MM.1S (cell line): ENCODE measurements at regions not wholly inside any gene's neighbourhood (a gene's known extent, or its start where the extent isn't known, plus 50 kb on each side); places are given as distances from the start of the nearest gene placed in this dataset.
"Not testable (repeated sequence)": the region's sequence is repeated elsewhere in the genome, so short reads cannot be mapped to it uniquely, and the experiment has no call there.

Source experiments
- DNase-seq: peaks from one replicate; pipeline ENCODE4 v3.0.0-alpha.2; 2015
- H2AFZ ChIP-seq: fragments of 300-600 bp; sonication (generic); 2 replicates; pipeline ENCODE4 v1.6.0; 2016; ENCODE audit warnings: antibody characterized with exemption, low read length
- H3F3A ChIP-seq: fragments of 300-600 bp; sonication (generic); 2 replicates; pipeline ENCODE4 v1.6.1; 2016; ENCODE audit warnings: mild to moderate bottlenecking, antibody characterized with exemption, low read length, moderate library complexity, mixed read lengths; ENCODE audit not compliant: insufficient read depth
- H3K27ac ChIP-seq: fragments of 300-600 bp; sonication (generic); 2 replicates; pipeline ENCODE4 v1.5.1; 2016; ENCODE audit warnings: mild to moderate bottlenecking, low read length
- H3K27me3 ChIP-seq: fragments of 300-600 bp; sonication (generic); replicated peaks from 2 replicates; pipeline ENCODE4 v1.6.0; 2016; ENCODE audit warnings: low read length; ENCODE audit not compliant: insufficient read depth
- H3K36me3 ChIP-seq: fragments of 300-600 bp; sonication (generic); replicated peaks from 2 replicates; pipeline ENCODE4 v1.6.1; 2016; ENCODE audit warnings: mild to moderate bottlenecking, low read length, mixed read lengths; ENCODE audit not compliant: insufficient read depth
- H3K4me1 ChIP-seq: fragments of 300-600 bp; sonication (generic); 2 replicates; pipeline ENCODE4 v1.6.1; 2016; ENCODE audit warnings: low read length, mixed read lengths
- H3K4me2 ChIP-seq: fragments of 300-600 bp; sonication (generic); 2 replicates; pipeline ENCODE4 v1.6.0; 2016; ENCODE audit warnings: low read depth, low read length
- H3K4me3 ChIP-seq: fragments of 300-600 bp; sonication (generic); 2 replicates; pipeline ENCODE4 v1.5.1; 2016; ENCODE audit warnings: low read length, mixed read lengths
- H3K79me2 ChIP-seq: fragments of 300-600 bp; sonication (generic); 2 replicates; pipeline ENCODE4 v1.6.1; 2016; ENCODE audit warnings: mixed run types, low read length, mixed read lengths
- H3K9ac ChIP-seq: fragments of 300-600 bp; sonication (generic); 2 replicates; pipeline ENCODE4 v1.6.1; 2016; ENCODE audit warnings: low read length, mixed read lengths
- H3K9me2 ChIP-seq: fragments of 300-600 bp; sonication (generic); replicated peaks from 2 replicates; pipeline ENCODE4 v1.6.1; 2016; ENCODE audit warnings: mild to moderate bottlenecking, low read length, mixed read lengths; ENCODE audit not compliant: insufficient read depth
- H3K9me3 ChIP-seq: fragments of 300-600 bp; sonication (generic); replicated peaks from 2 replicates; pipeline ENCODE4 v1.6.1; 2016; ENCODE audit warnings: mild to moderate bottlenecking, low read length, mixed read lengths; ENCODE audit not compliant: insufficient read depth
- H4K20me1 ChIP-seq: fragments of 300-600 bp; sonication (generic); 2 replicates; pipeline ENCODE4 v1.6.1; 2016; ENCODE audit warnings: mild to moderate bottlenecking, low read length, moderate library complexity, mixed read lengths; ENCODE audit not compliant: insufficient read depth
- EZH2 ChIP-seq: fragments of 300-600 bp; sonication (generic); optimal IDR thresholded peaks from 2 replicates; pipeline ENCODE3; 2017; ENCODE audit warnings: low read depth, mild to moderate bottlenecking, antibody characterized with exemption, low read length, mixed read lengths
- EZH2phosphoT487 ChIP-seq: fragments of 300-600 bp; sonication (generic); IDR thresholded peaks from 2 replicates; pipeline ENCODE4 v1.6.1; 2018; ENCODE audit warnings: antibody characterized with exemption, low read length
- TF ChIP-seq, protein P1 (sequence below): fragments of 300-600 bp; sonication (generic); IDR thresholded peaks from 2 replicates; pipeline ENCODE4 v1.5.1; 2016; ENCODE audit warnings: antibody characterized with exemption, low read length, mixed read lengths

DNA sequence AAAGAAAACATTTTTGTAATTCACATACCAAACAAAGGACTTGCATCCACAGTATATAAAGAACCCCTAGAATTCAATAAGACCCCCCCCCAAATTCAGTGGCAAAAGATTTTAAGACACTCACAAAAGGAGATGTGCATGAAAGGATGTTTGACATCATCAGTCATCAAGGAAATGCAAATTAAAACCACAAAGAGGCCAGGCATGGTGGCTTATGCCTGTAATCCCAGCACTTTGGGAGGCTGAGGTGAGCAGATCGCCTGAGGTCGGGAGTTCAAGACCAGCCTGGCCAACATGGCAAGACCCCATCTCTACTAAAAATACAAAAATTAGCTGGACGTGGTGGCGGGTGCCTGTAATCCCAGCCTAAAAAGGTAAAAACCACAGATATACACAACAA, 61.3 kb downstream of the AIPL1 start:
- not testable (repeated sequence) for H2AFZ ChIP-seq, H3K9me3 ChIP-seq, H3K27me3 ChIP-seq, H3K79me2 ChIP-seq, H3K4me3 ChIP-seq, H3K9ac ChIP-seq, DNase-seq, H3K4me1 ChIP-seq, H3K9me2 ChIP-seq, H4K20me1 ChIP-seq, H3K27ac ChIP-seq, H3F3A ChIP-seq, H3K4me2 ChIP-seq, H3K36me3 ChIP-seq

DNA sequence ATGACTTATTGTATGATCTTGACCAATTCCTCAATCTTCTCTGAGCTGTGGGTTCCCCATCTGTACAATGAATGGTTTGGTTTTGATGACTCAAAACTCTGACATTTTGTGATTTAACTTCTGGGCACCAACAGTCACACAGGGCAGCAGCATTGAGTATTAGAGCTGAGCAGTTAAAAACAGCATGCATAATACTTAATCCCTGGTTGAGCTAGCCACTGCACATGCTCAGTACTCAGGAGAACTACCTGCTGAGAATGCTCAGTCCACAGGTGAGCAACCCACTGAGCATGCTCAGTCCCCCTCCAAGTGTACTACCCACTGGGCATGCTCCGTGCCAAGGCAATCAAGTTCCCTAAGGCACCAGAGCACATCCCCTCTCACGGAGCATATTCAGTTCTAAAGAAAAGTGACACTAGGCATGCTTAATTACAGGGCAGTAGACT, 68.7 kb downstream of the AIPL1 start:
- DNase-seq: no peak
- H3K4me2 ChIP-seq: no peak overlapping the region
- no peak overlapping the region for H2AFZ ChIP-seq
- H3K27ac ChIP-seq: no peak overlapping the region
- no peaks in the 10 kb centered on the region for H3K9me2 ChIP-seq
- TF ChIP-seq, protein P1, sequence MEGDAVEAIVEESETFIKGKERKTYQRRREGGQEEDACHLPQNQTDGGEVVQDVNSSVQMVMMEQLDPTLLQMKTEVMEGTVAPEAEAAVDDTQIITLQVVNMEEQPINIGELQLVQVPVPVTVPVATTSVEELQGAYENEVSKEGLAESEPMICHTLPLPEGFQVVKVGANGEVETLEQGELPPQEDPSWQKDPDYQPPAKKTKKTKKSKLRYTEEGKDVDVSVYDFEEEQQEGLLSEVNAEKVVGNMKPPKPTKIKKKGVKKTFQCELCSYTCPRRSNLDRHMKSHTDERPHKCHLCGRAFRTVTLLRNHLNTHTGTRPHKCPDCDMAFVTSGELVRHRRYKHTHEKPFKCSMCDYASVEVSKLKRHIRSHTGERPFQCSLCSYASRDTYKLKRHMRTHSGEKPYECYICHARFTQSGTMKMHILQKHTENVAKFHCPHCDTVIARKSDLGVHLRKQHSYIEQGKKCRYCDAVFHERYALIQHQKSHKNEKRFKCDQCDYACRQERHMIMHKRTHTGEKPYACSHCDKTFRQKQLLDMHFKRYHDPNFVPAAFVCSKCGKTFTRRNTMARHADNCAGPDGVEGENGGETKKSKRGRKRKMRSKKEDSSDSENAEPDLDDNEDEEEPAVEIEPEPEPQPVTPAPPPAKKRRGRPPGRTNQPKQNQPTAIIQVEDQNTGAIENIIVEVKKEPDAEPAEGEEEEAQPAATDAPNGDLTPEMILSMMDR: no peak
- TF ChIP-seq EZH2 (no peak), EZH2phosphoT487 (no peak)
- H3K27me3 ChIP-seq: no peaks in the 10 kb centered on the region
- H3K79me2 ChIP-seq: no peaks in the 10 kb centered on the region
- no peaks in the 10 kb centered on the region for H4K20me1 ChIP-seq
- H3K4me3 ChIP-seq: no peak overlapping the region
- H3K9ac ChIP-seq: no peak overlapping the region
- H3K36me3 ChIP-seq: no peaks in the 10 kb centered on the region
- no peaks in the 10 kb centered on the region for H3K4me1 ChIP-seq
- H3F3A ChIP-seq: no peaks in the 10 kb centered on the region
- no peaks in the 10 kb centered on the region for H3K9me3 ChIP-seq

DNA sequence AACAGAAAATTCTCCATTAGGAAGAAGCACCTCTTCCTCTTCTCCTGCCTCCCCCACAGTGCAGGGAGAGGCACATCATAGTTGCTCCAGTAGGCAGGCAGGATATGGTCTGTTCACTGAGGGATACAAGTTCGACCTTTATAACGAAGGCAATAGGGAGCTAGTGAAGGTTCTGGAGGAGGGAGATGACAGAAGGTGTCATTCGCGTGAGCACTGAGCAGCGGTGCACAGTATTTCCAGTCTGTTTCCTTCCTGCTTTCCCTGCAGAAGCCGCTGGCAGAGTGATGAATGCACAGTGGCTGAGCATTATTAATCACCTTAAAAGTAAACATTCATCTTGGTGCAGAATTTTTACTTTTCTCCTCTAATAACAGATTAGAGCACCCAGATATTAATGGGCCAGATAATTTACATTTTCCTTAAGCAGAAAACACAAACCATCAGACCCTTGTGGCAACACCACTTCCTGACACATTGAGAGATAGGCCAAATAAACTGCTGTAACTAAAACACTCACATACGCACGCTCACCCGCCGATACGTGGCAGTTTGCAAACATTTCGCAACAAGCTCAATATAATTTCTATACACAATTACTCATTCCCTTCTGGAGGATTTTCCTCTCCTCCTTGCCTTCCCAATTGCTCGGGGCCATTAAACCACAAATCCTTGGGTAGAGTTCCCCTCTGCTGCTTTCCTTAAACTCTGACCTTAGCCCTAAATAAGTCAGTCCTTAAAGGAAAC, 69.5 kb downstream of the AIPL1 start:
- no peak for DNase-seq
- no peaks in the 10 kb centered on the region for H4K20me1 ChIP-seq
- TF ChIP-seq EZH2phosphoT487 (no peak), EZH2 (no peak)
- TF ChIP-seq, protein P1: no peak
- no peak overlapping the region for H3K4me3 ChIP-seq
- no peak overlapping the region for H2AFZ ChIP-seq
- no peak overlapping the region for H3K9ac ChIP-seq
- no peak overlapping the region for H3K4me2 ChIP-seq
- no peaks in the 10 kb centered on the region for H3F3A ChIP-seq
- H3K9me2 ChIP-seq: no peaks in the 10 kb centered on the region
- no peaks in the 10 kb centered on the region for H3K36me3 ChIP-seq
- H3K27ac ChIP-seq: no peak overlapping the region
- no peaks in the 10 kb centered on the region for H3K9me3 ChIP-seq
- no peaks in the 10 kb centered on the region for H3K79me2 ChIP-seq
- no peaks in the 10 kb centered on the region for H3K27me3 ChIP-seq
- no peaks in the 10 kb centered on the region for H3K4me1 ChIP-seq

DNA sequence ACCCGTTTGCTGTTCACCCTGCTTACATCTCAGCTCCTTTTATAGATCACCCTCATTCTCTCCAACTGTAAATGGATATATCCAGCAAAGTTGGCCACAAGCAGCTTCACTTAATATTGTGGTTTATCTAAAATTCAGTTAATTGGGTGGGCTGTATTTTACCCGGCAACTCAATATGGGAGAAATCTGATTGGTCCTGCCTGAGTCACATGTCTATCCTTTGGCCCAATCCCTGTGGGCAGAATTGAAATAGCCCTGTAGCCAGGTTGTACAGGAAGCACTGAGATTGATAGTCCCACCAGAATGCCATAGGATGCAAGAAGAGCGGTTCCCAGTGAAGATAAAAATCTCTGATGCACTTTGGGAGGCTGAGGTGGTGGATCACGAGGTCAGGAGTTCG, 73.2 kb downstream of the AIPL1 start:
- Histone ChIP-seq H3F3A (no peaks in the 10 kb centered on the region), H3K9me3 (no peaks in the 10 kb centered on the region), H3K27ac (no peak overlapping the region), H3K27me3 (no peaks in the 10 kb centered on the region), H2AFZ (no peak overlapping the region), H3K36me3 (no peaks in the 10 kb centered on the region), H3K9ac (no peak overlapping the region), H3K79me2 (no peaks in the 10 kb centered on the region), H3K4me2 (no peak overlapping the region), H3K4me3 (no peak overlapping the region), H3K4me1 (no peaks in the 10 kb centered on the region), H3K9me2 (no peaks in the 10 kb centered on the region), H4K20me1 (no peaks in the 10 kb centered on the region)
- DNase-seq: no peak
- TF ChIP-seq, protein P1: no peak
- TF ChIP-seq EZH2phosphoT487 (no peak), EZH2 (no peak)
